GM18511 (cell line): ENCODE measurements at regions not wholly inside any gene's neighbourhood (a gene's known extent, or its start where the extent isn't known, plus 50 kb on each side); places are given as distances from the start of the nearest gene placed in this dataset.
"Not testable (repeated sequence)": the region's sequence is repeated elsewhere in the genome, so short reads cannot be mapped to it uniquely, and the experiment has no call there.

ENCODE experiments used
- ATAC-seq: cut with Tn5 transposase; IDR thresholded peaks from one replicate; pipeline ENCODE4 v1.9.1; 2021; ENCODE audit warnings: mild to moderate bottlenecking, moderate library complexity; ENCODE audit not compliant: unreplicated experiment

DNA sequence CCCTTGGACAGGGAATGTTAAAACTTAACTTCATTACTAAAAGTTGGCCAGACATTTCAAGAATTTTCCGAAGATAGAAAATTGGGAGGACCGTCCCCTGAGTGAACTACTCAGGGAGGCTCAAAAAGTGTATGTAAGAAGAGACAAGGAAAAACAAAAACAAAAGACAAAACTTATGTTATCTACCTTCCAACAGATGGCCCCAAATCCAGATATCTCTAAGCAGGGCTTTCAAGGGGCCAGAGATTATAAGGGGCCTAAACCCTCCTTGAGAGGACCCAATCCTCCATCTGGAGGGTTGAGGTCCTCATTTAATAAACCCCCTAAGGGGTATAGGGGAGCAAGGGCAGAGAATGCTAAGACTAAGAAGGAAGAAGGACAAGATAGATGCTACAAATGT lies 203.6 kb downstream of the SH2D4B start:
- no peak for ATAC-seq

DNA sequence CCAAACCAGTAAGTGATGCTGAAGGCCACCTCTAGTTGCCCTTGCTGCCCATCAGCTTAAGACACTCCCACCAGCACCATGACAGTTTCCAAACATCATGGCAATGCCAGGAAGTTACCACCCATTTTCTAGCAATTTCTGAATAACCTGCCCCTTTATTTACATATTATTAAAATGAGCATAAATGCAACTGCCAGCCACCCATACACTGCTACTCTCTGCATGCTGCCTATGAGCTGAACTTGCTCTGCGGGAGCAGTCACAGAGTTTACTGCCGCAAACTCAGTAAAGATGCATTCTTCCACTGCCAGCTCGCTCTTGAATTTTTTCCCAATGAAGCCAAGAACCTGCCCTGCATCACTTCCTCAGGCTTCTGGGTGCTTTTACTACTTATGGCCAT lies 212.6 kb downstream of the SH2D4B start:
- no peak for ATAC-seq

DNA sequence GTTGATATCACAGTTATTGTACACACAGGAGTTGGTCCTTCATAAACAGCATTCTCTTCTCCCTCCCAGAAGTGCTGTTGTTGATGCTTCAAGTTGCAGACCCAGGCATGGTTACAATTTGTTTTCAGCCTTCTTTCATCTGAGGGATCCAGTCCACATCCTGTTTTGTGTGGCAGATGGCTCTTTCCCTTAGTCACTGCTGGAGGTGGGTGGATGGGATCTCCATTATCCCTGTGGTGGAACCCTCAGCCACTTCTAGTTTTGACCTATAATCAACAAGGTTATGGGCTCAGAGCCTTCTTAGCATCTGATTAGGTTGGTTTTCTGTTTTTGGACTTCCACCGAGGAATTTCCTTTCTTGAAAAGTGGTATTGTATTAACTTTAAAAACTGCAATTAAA lies 214.2 kb downstream of the SH2D4B start:
- no peak for ATAC-seq

DNA sequence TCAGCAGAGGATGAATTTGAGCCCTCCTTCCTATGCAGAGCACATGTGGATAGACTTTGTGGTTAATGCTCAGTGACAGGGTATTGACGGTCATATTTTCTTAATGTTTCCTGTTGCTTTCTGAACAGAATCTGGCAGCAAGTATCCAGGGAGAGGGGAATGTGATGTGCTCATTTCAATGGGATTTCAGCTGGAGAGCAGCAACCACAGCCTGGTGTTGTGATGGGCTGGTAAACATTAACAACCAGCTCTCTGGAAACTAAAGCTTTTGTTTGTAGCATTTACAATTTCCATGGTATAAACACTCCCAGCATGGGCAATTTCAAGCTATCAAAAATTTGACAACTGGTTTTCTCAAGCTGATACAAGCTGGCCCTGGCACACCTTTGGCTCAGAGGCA lies 215.9 kb downstream of the SH2D4B start:
- ATAC-seq: no peak

DNA sequence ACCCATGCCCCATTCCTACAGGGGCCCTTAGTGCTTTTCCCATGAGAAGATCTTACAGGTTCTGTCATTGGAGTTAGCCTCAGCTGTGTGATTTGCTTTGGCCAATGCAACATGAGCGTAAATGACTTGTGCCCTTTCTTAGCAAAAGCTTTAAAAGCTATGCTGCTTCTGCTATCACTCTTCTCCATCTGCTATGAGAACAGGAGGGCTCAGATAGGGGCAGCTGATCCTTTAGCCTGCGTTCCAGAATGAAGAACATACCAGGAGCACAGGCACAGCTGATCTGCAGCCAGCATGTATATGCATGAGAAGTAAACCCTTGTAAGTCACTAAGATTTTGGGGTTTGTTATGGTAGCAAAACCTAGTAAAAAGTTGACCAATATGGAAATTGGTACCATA lies 218.2 kb downstream of the SH2D4B start:
- ATAC-seq: no peak

DNA sequence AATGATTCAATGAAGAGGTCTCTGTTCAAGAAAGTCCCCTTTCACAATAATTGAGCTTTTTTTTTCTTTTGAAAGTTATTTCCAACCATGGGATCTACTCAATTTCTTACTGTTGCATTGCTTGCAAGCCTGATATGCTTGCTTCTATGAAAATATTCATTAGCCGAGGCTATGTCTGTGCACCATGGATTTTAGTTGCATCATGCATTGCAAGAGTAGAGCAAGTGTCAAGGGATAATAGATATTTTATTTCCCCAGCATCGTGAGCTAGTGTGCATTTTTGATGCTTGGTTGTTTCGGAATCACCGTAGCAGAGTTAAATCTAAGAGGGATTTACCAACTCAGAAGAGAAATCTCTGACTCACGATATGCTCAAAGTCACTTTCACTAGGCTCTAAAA lies 222.0 kb downstream of the SH2D4B start:
- no peak for ATAC-seq

DNA sequence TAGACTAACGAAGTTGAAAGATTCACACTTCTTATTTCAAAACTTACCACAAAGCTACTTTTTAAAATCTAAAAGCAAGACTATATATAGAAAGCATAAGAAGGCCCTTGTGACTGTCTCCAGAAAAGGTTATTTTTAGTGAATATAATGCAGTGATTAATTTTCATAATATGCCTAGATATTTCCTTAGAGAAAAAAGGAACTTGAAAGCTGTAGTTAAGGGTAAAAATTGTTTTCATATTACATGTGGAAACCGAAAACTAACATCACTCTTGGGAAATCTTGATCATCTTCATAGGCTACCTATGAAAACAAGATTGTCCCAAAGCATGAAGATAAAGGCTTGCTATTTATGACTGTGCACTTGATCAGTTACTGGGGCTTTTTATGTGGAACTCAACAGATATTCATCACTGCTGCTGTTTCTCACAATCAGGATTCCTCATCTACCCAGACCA lies 223.2 kb downstream of the SH2D4B start:
- ATAC-seq: peak; percentile 80

DNA sequence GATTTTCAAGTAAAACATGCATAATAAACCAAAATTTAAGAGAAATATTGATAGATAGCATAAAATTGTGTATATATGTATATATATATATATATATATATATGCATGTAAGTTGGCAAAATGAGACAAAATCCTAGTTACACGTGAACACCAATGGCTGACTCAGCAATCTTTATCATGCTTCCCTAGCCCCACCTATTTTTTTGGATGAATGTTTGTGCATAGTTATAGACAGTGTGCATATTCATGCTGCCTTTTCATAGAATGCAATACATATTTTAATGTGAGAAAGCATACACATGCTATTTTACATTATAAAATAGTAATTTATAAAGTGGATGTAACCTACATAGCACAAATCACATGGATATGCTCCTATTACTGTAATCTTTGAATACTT lies 230.3 kb downstream of the SH2D4B start:
- no peak for ATAC-seq

DNA sequence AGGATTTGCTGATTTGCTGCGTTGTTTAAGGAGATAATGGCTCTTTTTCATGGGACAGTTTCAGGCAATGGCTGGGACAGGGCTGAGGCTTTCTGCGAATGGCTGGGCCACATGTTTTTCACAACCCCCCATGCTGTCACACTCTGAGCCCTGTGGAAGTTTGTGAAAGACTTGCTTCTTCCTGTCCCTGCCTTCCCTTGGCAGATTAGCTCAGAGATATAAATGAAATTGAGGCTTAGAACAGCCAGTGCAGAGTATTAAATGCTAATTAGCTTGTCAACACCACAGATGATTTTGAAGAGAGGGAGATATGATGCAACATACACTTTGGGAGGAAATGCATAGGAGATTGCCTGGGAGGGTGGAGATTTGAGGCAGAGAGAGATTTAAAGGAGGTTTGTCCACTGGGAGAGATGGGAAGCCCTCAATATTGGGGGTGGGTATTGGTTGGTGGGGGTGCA lies 232.0 kb downstream of the SH2D4B start:
- no peak for ATAC-seq

DNA sequence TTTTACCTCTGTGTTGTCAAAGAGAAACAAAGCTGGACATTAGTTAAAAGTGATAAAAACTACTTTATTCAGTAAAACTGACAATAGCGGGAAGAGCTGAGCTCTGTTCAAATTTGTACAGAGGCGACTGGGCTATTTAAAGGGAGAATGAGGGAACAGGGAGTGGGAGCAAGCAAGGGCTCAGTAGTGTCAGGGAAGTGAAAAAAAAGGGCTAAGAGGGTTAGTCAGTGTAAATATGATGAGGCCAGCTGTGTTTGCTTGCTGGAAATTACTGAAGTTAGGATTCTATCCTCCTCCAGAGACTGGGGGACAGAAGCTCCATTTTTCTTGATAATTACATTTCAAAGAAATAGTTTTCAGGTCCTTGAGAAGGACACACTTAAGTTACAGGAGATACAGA lies 232.5 kb downstream of the SH2D4B start:
- no peak for ATAC-seq

DNA sequence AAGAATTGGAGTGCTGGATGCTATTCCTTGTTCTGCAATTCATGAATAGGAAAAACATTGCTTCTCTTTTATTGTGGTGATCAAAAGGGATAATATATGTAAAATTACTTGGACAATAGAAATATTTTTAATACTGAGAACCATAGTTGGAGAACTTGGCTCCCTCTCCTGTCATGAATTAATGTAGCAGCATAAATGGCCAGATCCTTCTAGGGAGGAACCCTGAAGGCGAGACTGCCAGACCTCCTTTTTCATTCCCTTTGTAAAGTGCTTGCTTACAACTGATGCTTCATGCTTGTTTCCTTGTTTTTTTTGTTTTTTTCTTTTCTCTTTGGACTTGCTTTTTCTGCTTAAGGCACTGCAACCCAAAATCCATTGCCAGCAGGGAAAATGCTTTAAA lies 233.6 kb downstream of the SH2D4B start:
- no peak for ATAC-seq

DNA sequence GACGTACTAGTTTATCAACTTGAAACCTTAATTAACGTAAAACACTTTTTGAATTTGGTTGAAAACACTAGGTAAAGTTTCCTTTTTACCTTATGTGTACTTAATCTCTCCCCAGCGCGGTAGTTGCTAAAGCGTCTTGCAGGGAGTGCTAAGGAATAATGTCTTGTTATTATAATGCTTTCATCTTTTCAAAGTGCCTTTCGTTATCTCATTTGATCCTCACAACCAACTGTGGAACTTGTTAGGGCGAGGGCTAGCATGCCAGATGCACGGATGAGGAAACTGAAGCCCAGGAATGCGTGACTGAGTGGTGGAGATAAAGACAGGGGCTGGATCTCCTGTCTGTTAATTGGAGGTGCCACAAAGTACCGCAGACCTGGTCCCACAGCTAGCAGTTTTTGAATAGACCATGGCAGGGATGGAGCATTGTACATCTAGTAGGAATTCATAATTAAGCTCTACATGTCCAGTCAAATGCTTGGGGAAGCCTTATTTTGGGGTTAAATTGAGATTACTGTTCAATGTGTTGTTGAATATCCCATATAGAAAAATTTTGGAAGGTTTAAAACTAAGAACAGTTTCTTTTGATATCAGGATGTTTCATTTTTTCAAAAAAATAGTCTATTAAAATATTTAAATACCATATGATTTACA lies 234.3 kb downstream of the SH2D4B start:
- ATAC-seq: no peak

DNA sequence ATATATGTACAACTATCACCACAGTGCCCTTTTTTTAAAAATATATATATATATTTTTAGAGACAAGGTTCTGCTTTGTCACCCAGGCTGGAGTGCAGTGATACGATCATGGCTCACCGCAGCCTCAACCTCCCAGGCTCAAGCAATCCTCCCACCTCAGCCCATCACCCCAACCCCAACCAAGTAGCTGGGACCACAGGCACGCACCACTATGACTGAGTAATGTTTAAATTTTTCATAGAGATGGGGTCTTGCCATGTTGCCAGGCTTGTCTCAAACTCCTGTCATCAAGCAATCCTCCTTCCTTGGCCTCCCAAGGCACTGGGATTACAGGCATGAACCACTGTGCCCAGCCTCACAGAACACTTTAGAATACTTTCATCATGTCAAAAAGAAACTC lies 234.9 kb downstream of the SH2D4B start:
- no peak for ATAC-seq

DNA sequence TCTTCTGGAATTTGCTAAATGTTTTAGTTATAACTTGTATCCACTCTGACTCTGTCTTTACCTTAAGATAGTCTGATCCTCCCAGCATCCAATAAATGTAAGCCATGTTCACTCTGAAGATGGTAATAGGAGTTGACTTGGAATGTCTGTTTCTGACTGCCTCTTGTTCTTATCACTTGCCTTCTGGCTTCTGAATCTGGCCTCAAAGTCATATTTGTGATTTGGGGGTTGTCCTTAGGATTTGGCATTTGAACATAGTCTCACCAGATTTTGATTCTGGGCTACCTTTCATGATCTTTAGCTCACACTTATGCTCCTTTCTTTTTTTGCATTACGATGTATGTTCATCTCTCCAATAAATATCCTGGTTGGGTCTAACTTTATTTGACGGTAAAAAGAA lies 247.0 kb downstream of the SH2D4B start:
- ATAC-seq: no peak

DNA sequence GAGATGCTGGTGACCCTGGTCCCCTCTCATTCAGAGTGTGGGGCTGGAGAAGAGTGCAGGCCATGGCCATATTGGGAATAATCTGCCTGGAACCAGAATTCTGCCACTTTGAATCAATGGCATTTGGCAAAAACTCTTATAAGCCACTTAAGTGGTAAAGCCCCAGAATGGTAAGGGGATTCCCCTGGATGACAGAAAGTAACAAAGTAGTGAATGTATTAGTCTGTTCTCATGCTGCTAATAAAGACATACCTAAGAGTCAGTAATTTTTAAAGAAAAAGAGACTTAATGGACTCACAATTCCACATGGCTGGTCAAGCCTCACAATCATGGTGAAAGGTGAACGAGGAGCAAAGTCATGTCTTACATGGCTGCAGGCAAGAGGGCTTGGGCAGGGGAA lies 248.6 kb downstream of the SH2D4B start:
- no peak for ATAC-seq

DNA sequence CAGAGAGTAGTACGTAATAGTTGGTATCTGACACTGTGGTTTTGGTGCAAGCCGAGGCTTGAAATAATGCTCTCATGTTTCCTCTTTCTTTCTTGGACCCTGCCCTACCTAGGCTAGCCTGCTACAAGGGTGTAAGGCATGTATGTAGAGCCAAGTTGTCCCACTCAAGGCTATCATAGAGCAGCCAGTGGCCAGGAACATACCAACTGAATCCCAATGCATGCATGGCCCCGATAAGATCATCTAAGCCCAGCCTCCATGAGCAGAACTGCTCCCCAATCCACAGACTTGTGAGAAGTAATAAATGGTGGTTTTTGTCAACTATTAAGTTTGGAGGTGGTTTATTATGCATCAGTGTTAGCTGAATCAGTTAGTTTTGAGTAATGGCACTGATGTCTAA lies 250.2 kb downstream of the SH2D4B start:
- no peak for ATAC-seq

DNA sequence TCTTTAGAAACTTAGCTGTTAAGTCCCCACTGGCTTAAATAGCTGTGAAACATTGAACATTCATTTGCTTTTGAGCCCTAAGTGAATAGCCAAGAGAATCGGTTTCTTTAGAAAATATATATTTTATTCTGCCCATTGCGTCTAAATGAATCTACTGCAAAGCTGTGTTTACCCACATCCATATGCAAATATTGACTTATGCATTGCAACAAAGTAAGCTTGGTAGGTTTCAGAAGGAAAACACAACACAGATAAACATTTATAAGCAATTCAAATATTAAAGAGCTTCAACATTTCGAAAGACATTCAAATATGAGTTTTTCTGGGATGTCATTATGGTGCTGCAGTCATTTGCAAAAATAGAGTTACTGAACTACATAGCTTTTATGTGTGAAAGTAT lies 257.3 kb downstream of the SH2D4B start:
- ATAC-seq: no peak

DNA sequence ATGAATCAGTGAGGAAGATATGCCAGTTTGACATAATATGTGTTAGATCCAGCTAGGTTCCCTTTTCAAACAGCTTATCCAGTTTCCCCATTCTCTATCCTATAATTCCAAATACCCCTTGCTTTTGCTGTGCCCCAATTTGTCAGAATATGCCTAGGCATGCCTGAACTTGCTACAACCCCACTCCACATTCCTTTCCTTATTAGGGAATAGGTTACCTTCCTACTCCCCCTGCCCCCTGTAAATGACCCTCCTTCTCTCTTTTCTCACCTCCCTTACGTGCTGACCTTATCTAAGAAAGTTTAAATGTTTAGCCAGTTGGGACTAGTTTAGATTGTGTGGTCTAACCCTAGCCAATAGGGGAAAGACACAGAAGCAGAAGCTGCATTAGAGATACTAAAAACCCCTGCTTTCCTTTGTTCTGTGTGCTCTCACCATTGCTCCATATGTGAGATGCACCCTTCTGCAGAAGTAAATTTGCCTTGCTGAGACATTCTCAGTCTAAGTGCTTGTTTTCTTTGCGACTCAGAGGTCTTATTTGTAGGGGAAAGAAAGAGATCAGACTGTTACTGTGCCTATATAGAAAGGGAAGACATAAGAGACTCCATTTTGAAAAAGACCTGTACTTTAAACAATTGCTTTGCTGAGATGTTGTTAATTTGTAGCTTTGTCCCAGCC lies 267.8 kb downstream of the SH2D4B start:
- ATAC-seq: no peak

DNA sequence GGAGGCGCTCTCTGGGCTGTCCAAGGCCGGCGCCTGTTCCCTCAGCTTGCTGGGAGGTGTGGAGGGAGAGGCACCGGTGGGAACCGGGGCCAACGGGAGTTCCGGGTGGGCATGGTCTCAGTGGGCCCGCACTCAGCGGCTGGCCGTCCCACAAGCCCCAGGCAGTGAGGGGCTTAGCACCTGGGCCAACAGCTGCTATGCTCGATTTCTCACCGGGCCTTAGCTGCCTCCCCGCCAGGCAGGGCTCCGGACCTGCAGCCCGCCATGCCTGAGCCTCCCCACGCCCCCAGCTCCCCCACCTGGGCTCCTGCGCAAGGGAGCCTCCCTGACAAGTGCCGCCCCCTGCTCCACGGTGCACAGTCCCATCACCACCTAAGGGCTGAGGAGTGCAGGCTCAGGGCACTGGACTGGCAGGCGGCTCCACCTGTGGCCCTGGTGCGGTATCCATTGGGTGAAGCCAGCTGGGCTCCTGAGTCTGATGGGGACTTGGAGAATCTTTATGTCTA lies 276.5 kb downstream of the SH2D4B start:
- no peak for ATAC-seq

DNA sequence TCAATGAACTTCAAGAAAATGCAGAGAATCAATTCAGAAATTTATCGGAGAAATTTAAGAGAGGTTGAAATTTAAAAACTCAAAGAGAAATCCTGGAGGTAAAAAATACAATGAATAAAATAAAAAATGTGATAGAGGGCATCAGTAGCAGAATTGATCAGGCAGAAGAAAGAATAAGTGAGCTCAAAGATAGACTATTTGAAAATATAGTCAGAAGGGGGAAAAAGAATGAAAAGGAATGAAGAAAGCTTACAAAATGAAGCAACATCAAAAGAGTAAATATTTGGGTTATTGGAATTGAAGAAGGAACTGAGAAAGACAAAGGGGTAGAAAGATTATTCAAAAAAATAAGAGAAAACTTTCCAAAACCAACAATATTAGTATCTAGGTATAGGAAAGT lies 291.4 kb downstream of the SH2D4B start:
- no peak for ATAC-seq

DNA sequence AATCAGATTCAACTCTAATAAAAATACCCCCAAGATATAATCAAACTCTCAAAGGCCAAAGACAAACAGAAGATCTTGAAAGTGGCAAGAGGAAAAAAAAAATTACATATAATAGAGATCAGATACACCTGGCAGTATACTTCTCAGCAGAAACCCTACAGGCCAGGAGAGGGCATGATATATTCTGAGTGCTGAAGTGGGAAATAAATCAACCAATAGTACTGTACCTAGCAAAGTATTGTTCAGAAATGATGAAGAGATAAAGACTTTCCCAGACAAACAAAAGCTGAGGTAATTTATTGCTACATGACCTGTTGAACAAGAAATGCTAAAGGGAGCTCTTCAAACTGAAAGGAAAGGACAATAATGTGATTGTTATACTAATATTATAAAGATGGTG lies 291.9 kb downstream of the SH2D4B start:
- no peak for ATAC-seq

DNA sequence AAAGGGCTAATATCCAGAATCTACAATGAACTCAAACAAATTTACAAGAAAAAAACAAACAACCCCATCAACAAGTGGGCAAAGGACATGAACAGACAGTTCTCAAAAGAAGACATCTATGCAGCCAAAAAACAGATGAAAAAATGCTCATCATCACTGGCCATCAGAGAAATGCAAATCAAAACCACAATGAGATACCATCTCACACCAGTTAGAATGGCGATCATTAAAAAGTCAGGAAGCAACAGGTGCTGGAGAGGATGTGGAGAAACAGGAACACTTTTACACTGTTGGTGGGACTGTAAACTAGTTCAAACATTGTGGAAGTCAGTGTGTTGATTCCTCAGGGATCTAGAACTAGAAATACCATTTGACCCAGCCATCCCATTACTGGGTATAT lies 295.0 kb downstream of the SH2D4B start:
- not testable (repeated sequence) for ATAC-seq
